Stimulated activated CD4-positive, alpha-beta T cell treated with anti-CD3 and anti-CD28 coated beads, TNF-alpha, amount 100 ng/mL, for 24 hours (primary cell): ENCODE measurements at regions not wholly inside any gene's neighbourhood (a gene's known extent, or its start where the extent isn't known, plus 50 kb on each side); places are given as distances from the start of the nearest gene placed in this dataset.

ENCODE experiments used
- DNase-seq, 3 experiments: peaks; one replicate each; pipeline ENCODE4 v3.0.0-alpha.2; 2020; ENCODE audit warnings: low read depth in 3 of 3

GRCh38 chr22:26892166-26893041 is 235.0 kb downstream of the MIAT start:
- DNase-seq: no peak

GRCh38 chr22:26893173-26894110 is 236.1 kb downstream of the MIAT start:
- no peak for DNase-seq

- DNase-seq: no peak
These were observed 237.0 kb downstream of the MIAT start for GRCh38 chr22:26894362-26894761.

GRCh38 chr22:26894766-26895485 is 237.5 kb downstream of the MIAT start:
- DNase-seq: no peak

- DNase-seq: no peak
These were observed 240.0 kb downstream of the MIAT start for GRCh38 chr22:26897384-26897783.

GRCh38 chr22:26898946-26899605 is 241.7 kb downstream of the MIAT start:
- DNase-seq: no peak

- DNase-seq: no peak
These were observed 243.4 kb downstream of the MIAT start for GRCh38 chr22:26900787-26901186.

- DNase-seq: no peak
These were observed 243.9 kb downstream of the MIAT start for GRCh38 chr22:26901198-26901816.

- no peak for DNase-seq
These were observed 245.1 kb downstream of the MIAT start for GRCh38 chr22:26902401-26903029.

GRCh38 chr22:26903030-26903856 is 245.9 kb downstream of the MIAT start:
- DNase-seq: peak in 1 of 3 experiments; percentile 18

- no peak for DNase-seq
These were observed 247.1 kb downstream of the MIAT start for GRCh38 chr22:26904483-26904882.

GRCh38 chr22:26905076-26905475 is 247.7 kb downstream of the MIAT start:
- no peak for DNase-seq

GRCh38 chr22:26905640-26906039 is 248.3 kb downstream of the MIAT start:
- no peak for DNase-seq

- DNase-seq: no peak
These were observed 249.1 kb downstream of the MIAT start for GRCh38 chr22:26906464-26906863.

GRCh38 chr22:26907366-26907765 is 250.0 kb downstream of the MIAT start:
- DNase-seq: no peak

GRCh38 chr22:26910845-26911244 is 253.5 kb downstream of the MIAT start:
- no peak for DNase-seq

GRCh38 chr22:26912655-26913345 is 255.4 kb downstream of the MIAT start:
- DNase-seq: no peak

- DNase-seq: no peak
These were observed 257.3 kb downstream of the MIAT start for GRCh38 chr22:26914519-26915185.
